IMR-90 (cell line): ENCODE measurements at regions not wholly inside any gene's neighbourhood (a gene's known extent, or its start where the extent isn't known, plus 50 kb on each side); places are given as distances from the start of the nearest gene placed in this dataset.

ENCODE experiments used
- ATAC-seq: fragments of 200-7000 bp; cut with Tn5 transposase; 2 replicates; pipeline ENCODE4 v1.9.1; 2020; ENCODE audit warnings: low read depth, mild to moderate bottlenecking, moderate library complexity
- BruUV-seq: library from RNA; stranded (reverse); fragments of 400-500 nt; replicated peaks from 2 replicates; lab custom pipeline; 2021; lab: Mats Ljungman, UMichigan
- CTCF ChIA-PET: fragments of 300-600 bp; formaldehyde crosslinking; extraction: SDS; loops from one replicate; lab custom pipeline; 2021; ENCODE audit warnings: antibody characterized with exemption; lab: Yijun Ruan, JAX
- POLR2A ChIA-PET: fragments of 300-600 bp; sonication (Branson Sonifier 250); formaldehyde crosslinking; loops from one replicate; lab custom pipeline; 2022; ENCODE audit warnings: antibody characterized with exemption; ENCODE audit not compliant: unreplicated experiment; lab: Charles Lee
- DNase-seq: peaks from one replicate; pipeline ENCODE4 v3.0.0; 2013
- H2AFZ ChIP-seq: replicated peaks from 2 replicates; pipeline ENCODE3; 2013; ENCODE audit warnings: low read length, mild to moderate bottlenecking; ENCODE audit not compliant: poor library complexity
- H2AK5ac ChIP-seq: 2 replicates; pipeline ENCODE4 v1.6.1; 2013; ENCODE audit warnings: low read depth, low read length, inconsistent platforms
- H2AK9ac ChIP-seq: replicated peaks from 2 replicates; pipeline ENCODE3; 2013; ENCODE audit warnings: mild to moderate bottlenecking, low read depth, low read length, moderate library complexity; ENCODE audit not compliant: poor library complexity
- H2BK120ac ChIP-seq: 2 replicates; pipeline ENCODE4 v1.6.1; 2013; ENCODE audit warnings: low read depth, low read length, inconsistent platforms
- H2BK15ac ChIP-seq: 3 replicates; pipeline ENCODE4 v1.6.1; 2013; ENCODE audit warnings: low read depth, low read length, inconsistent platforms
- H2BK20ac ChIP-seq: 2 replicates; pipeline ENCODE4 v1.6.1; 2013; ENCODE audit warnings: low read depth, mild to moderate bottlenecking, inconsistent platforms, low read length, moderate library complexity
- H2BK5ac ChIP-seq: 2 replicates; pipeline ENCODE4 v1.6.1; 2013; ENCODE audit warnings: mild to moderate bottlenecking, low read depth, low read length, inconsistent platforms; ENCODE audit not compliant: poor library complexity, severe bottlenecking
- H3K14ac ChIP-seq: replicated peaks from 2 replicates; pipeline ENCODE4 v1.6.1; 2013; ENCODE audit warnings: low read depth, low read length, inconsistent platforms
- H3K18ac ChIP-seq: 2 replicates; pipeline ENCODE4 v1.6.1; 2013; ENCODE audit warnings: low read depth, low read length, control low read depth
- H3K23ac ChIP-seq: 2 replicates; pipeline ENCODE4 v1.6.1; 2013; ENCODE audit warnings: low read depth, low read length, inconsistent platforms
- H3K27ac ChIP-seq: 2 replicates; pipeline ENCODE4 v1.5.1; 2013; ENCODE audit warnings: mild to moderate bottlenecking, control low read depth, low read length; ENCODE audit not compliant: insufficient read depth
- H3K27me3 ChIP-seq: 2 replicates; pipeline ENCODE4 v1.6.1; 2013; ENCODE audit warnings: low read length; ENCODE audit not compliant: control insufficient read depth, insufficient read depth
- H3K36me3 ChIP-seq: 2 replicates; pipeline ENCODE4 v1.6.1; 2013; ENCODE audit warnings: low read length, mixed read lengths; ENCODE audit not compliant: control insufficient read depth, insufficient read depth
- H3K4ac ChIP-seq: 2 replicates; pipeline ENCODE4 v1.6.1; 2013; ENCODE audit warnings: low read depth, low read length, inconsistent platforms
- H3K4me1 ChIP-seq: 2 replicates; pipeline ENCODE4 v1.6.1; 2013; ENCODE audit warnings: low read length, mixed read lengths; ENCODE audit not compliant: control insufficient read depth, insufficient read depth
- H3K4me2 ChIP-seq: 2 replicates; pipeline ENCODE4 v1.6.1; 2013; ENCODE audit warnings: low read depth, mild to moderate bottlenecking, control low read depth, low read length, moderate library complexity
- H3K4me3 ChIP-seq: 2 replicates; pipeline ENCODE4 v1.5.1; 2013; ENCODE audit warnings: low read depth, mild to moderate bottlenecking, control low read depth, low read length, moderate library complexity; ENCODE audit not compliant: insufficient read depth
- H3K56ac ChIP-seq: 2 replicates; pipeline ENCODE4 v1.6.1; 2013; ENCODE audit warnings: low read length, inconsistent platforms; ENCODE audit not compliant: insufficient read depth; ENCODE audit errors: extremely low read depth
- H3K79me1 ChIP-seq, 2 experiments: 2 replicates each; pipeline ENCODE4 v1.6.1; 2013; ENCODE audit warnings: low read length in 2 of 2, inconsistent platforms in 1 of 2, low read depth in 1 of 2
- H3K9ac ChIP-seq: 2 replicates; pipeline ENCODE4 v1.6.1; 2013; ENCODE audit warnings: low read depth, low read length, control low read depth
- H3K9me1 ChIP-seq: 2 replicates; pipeline ENCODE4 v1.6.1; 2013; ENCODE audit warnings: low read length, inconsistent platforms; ENCODE audit not compliant: insufficient read depth
- H3K9me3 ChIP-seq: 2 replicates; pipeline ENCODE4 v1.6.1; 2013; ENCODE audit warnings: low read length; ENCODE audit not compliant: control insufficient read depth, insufficient read depth
- H4K20me1 ChIP-seq: 2 replicates; pipeline ENCODE4 v1.6.1; 2013; ENCODE audit warnings: low read length, inconsistent platforms; ENCODE audit not compliant: insufficient read depth
- H4K5ac ChIP-seq: 2 replicates; pipeline ENCODE4 v1.6.1; 2013; ENCODE audit warnings: mild to moderate bottlenecking, low read depth, low read length, control low read depth
- H4K8ac ChIP-seq, 2 experiments: 2 replicates each; pipeline ENCODE4 v1.6.1; 2013; ENCODE audit warnings: low read depth in 2 of 2, low read length in 2 of 2, control low read depth in 1 of 2, inconsistent platforms in 1 of 2
- H4K91ac ChIP-seq: 2 replicates; pipeline ENCODE4 v1.6.1; 2013; ENCODE audit warnings: low read depth, low read length, inconsistent platforms; ENCODE audit not compliant: insufficient read depth
- BHLHE40 ChIP-seq: fragments of 150-350 bp; IDR thresholded peaks from 2 replicates; pipeline ENCODE4 v1.6.1; 2016; ENCODE audit warnings: mild to moderate bottlenecking, low read depth, low read length
- CEBPB ChIP-seq: IDR thresholded peaks from 2 replicates; pipeline ENCODE4 v1.6.1; 2012; ENCODE audit warnings: low read depth, low read length, improper control_type of control experiment
- CHD1 ChIP-seq: IDR thresholded peaks from 2 replicates; pipeline ENCODE4 v1.6.1; 2012; ENCODE audit warnings: low read depth, low read length, improper control_type of control experiment
- ELK1 ChIP-seq: fragments of 150-350 bp; IDR thresholded peaks from 2 replicates; pipeline ENCODE4 v1.6.1; 2016; ENCODE audit warnings: low read depth, mild to moderate bottlenecking, low read length, moderate library complexity, borderline replicate concordance
- FOS ChIP-seq: fragments of 150-350 bp; IDR thresholded peaks from 2 replicates; pipeline ENCODE4 v1.6.1; 2016; ENCODE audit warnings: low read depth, low read length
- MAFK ChIP-seq: IDR thresholded peaks from 2 replicates; pipeline ENCODE4 v1.6.1; 2012; ENCODE audit warnings: low read depth, low read length, improper control_type of control experiment
- MAZ ChIP-seq: IDR thresholded peaks from 2 replicates; pipeline ENCODE4 v1.6.1; 2012; ENCODE audit warnings: low read depth, mild to moderate bottlenecking, low read length, improper control_type of control experiment, moderate library complexity, borderline replicate concordance
- MXI1 ChIP-seq: IDR thresholded peaks from 2 replicates; pipeline ENCODE4 v1.6.1; 2012; ENCODE audit warnings: low read depth, mild to moderate bottlenecking, low read length, moderate library complexity, borderline replicate concordance
- NFE2L2 ChIP-seq: fragments of 150-350 bp; IDR thresholded peaks from 2 replicates; pipeline ENCODE4 v1.6.1; 2016; ENCODE audit warnings: low read depth, mild to moderate bottlenecking, low read length
- POLR2A ChIP-seq: IDR thresholded peaks from 2 replicates; pipeline ENCODE4 v1.6.1; 2012; ENCODE audit warnings: mild to moderate bottlenecking, low read depth, low read length
- RAD21 ChIP-seq: IDR thresholded peaks from 2 replicates; pipeline ENCODE4 v1.6.1; 2012; ENCODE audit warnings: low read length, improper control_type of control experiment
- RCOR1 ChIP-seq: IDR thresholded peaks from 2 replicates; pipeline ENCODE4 v1.6.1; 2012; ENCODE audit warnings: mild to moderate bottlenecking, low read length, improper control_type of control experiment; ENCODE audit not compliant: insufficient replicate concordance
- RFX5 ChIP-seq: IDR thresholded peaks from 2 replicates; pipeline ENCODE4 v1.8.0; 2012; ENCODE audit warnings: low read depth, mild to moderate bottlenecking, low read length, moderate library complexity
- SMC3 ChIP-seq: fragments of 150-350 bp; IDR thresholded peaks from 2 replicates; pipeline ENCODE4 v1.6.1; 2016; ENCODE audit warnings: low read depth, mild to moderate bottlenecking, antibody characterized with exemption, low read length, moderate library complexity
- whole genome bisulfite sequencing, 2 experiments: methylation state at CpG; one replicate each; pipeline versions ENCODE4 v1.1.5 to v1.1.7; 2013; ENCODE audit warnings: missing lambda C conversion rate in 2 of 2; ENCODE audit not compliant: insufficient read length in 1 of 2; ENCODE audit errors: extremely low coverage in 2 of 2; 5-methylcytosine and 5-hydroxymethylcytosine counted together
- dilution Hi-C: fragments of 300-500 bp; cut with HindIII; formaldehyde crosslinking; loops from one replicate; pipeline ENCODE4 v1.14.3; 2018; ENCODE audit warnings: low sequenced_read_pairs; ENCODE audit not compliant: unreplicated experiment
- in situ Hi-C: fragments of 300-500 bp; cut with MboI; formaldehyde crosslinking; loops from 3 replicates; pipeline ENCODE4 v1.14.3; 2019; ENCODE audit warnings: low sequenced_read_pairs, inconsistent platforms, mixed read lengths
- intact Hi-C: fragments of 100-400 bp; cut with micrococcal nuclease; formaldehyde crosslinking; loops from 2 replicates; pipeline ENCODE4 v1.10.0; 2022
- TF ChIP-seq, protein P1 (sequence below): conservative IDR thresholded peaks from 2 replicates; pipeline ENCODE4 v1.5.1; 2012; ENCODE audit warnings: mild to moderate bottlenecking, low read depth, low read length, improper control_type of control experiment
- TF ChIP-seq, protein P2 (sequence below): fragments of 150-350 bp; IDR thresholded peaks from 2 replicates; pipeline ENCODE4 v1.6.1; 2017; ENCODE audit warnings: mild to moderate bottlenecking, antibody characterized with exemption, low read length, low read depth

DNA sequence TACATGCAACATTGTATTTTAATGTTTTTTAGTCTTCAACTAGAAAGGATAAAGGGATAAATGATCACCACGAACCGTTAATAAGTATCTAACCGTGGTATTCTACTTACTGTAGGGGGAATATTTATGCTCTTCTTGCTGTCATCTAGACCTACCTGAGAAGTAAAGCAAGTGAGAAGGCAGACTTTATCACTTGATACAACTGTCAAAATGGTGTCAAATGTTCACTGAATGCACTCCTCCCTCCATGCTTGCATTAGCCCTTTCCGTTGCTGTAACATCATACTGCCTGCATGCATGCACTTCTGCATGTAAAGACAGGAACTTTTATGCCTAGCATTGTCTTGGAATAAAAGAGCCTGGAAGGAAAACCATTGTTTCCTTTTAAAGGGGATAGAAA lies 298.6 kb upstream of the PMFBP1 start:
- in situ Hi-C loops = no loop called here
- CTCF ChIA-PET = interaction anchor here (1.0 kb wide), 1 partner anchor 228 kb away, joined by 6 read pairs; no protein-coding TSS in a partner anchor

More for the DNA sequence above, 298.6 kb upstream of the PMFBP1 start:
- no peaks in the 10 kb centered on the region for H3K27me3 ChIP-seq
- no peak overlapping the region for H2BK120ac ChIP-seq
- intact Hi-C loops = no loop called here
- no peak overlapping the region for H4K5ac ChIP-seq
- no peak overlapping the region for H3K4me2 ChIP-seq
- no peaks in the 10 kb centered on the region for H3K79me1 ChIP-seq
- no peak overlapping the region for H4K91ac ChIP-seq
- H3K9me3 ChIP-seq = no peaks in the 10 kb centered on the region
- no TSS peak for BruUV-seq
- dilution Hi-C loops = loop anchor here (25.0 kb wide), 1 partner anchor 233 kb away; no protein-coding TSS in a partner anchor
- no peak overlapping the region for H3K56ac ChIP-seq
- H3K4me1 ChIP-seq = no peaks in the 10 kb centered on the region
- no CpG with 5 or more reads among the region's 4 CpGs for WGBS, 2 experiments
- no peak overlapping the region for H3K18ac ChIP-seq
- no peak overlapping the region for H4K8ac ChIP-seq
- no peaks in the 10 kb centered on the region for H3K9me1 ChIP-seq
- H3K36me3 ChIP-seq = no peaks in the 10 kb centered on the region
- no peak overlapping the region for H3K9ac ChIP-seq
- POLR2A ChIA-PET = no interaction called here
- DNase-seq (no peak), ATAC-seq (no peak)
- H2AK9ac ChIP-seq = no peak overlapping the region
- H4K20me1 ChIP-seq = no peaks in the 10 kb centered on the region
- H3K23ac ChIP-seq = no peak overlapping the region
- no peak overlapping the region for H3K27ac ChIP-seq
- no peak overlapping the region for H2BK15ac ChIP-seq
- H3K4ac ChIP-seq = no peak overlapping the region
- no peak overlapping the region for H2AK5ac ChIP-seq
- no peak overlapping the region for H3K14ac ChIP-seq
- H2BK20ac ChIP-seq = no peak overlapping the region
- H3K4me3 ChIP-seq = no peak overlapping the region
- TF ChIP-seq RFX5 (no peak), POLR2A (no peak), ELK1 (no peak), MXI1 (no peak), SMC3 (no peak), BHLHE40 (no peak), NFE2L2 (no peak), CHD1 (no peak), MAZ (no peak), RCOR1 (no peak), RAD21 (no peak), MAFK (no peak), CEBPB (no peak), FOS (no peak)
- TF ChIP-seq, protein P1, sequence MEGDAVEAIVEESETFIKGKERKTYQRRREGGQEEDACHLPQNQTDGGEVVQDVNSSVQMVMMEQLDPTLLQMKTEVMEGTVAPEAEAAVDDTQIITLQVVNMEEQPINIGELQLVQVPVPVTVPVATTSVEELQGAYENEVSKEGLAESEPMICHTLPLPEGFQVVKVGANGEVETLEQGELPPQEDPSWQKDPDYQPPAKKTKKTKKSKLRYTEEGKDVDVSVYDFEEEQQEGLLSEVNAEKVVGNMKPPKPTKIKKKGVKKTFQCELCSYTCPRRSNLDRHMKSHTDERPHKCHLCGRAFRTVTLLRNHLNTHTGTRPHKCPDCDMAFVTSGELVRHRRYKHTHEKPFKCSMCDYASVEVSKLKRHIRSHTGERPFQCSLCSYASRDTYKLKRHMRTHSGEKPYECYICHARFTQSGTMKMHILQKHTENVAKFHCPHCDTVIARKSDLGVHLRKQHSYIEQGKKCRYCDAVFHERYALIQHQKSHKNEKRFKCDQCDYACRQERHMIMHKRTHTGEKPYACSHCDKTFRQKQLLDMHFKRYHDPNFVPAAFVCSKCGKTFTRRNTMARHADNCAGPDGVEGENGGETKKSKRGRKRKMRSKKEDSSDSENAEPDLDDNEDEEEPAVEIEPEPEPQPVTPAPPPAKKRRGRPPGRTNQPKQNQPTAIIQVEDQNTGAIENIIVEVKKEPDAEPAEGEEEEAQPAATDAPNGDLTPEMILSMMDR = no peak
- TF ChIP-seq, protein P2, sequence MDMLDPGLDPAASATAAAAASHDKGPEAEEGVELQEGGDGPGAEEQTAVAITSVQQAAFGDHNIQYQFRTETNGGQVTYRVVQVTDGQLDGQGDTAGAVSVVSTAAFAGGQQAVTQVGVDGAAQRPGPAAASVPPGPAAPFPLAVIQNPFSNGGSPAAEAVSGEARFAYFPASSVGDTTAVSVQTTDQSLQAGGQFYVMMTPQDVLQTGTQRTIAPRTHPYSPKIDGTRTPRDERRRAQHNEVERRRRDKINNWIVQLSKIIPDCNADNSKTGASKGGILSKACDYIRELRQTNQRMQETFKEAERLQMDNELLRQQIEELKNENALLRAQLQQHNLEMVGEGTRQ = no peak
- no peak overlapping the region for H2AFZ ChIP-seq
- H2BK5ac ChIP-seq = no peak overlapping the region
